OCI-LY1 (cell line): ENCODE measurements at regions not wholly inside any gene's neighbourhood (a gene's known extent, or its start where the extent isn't known, plus 50 kb on each side); places are given as distances from the start of the nearest gene placed in this dataset.
"Not testable (repeated sequence)": the region's sequence is repeated elsewhere in the genome, so short reads cannot be mapped to it uniquely, and the experiment has no call there.

Source experiments
- CTCF ChIP-seq: fragments of 200-600 bp; sonication (generic), shearing (Covaris generic); IDR thresholded peaks from 2 replicates; pipeline ENCODE4 v1.5.1; 2017; ENCODE audit warnings: mild to moderate bottlenecking, antibody characterized with exemption, low read length, moderate library complexity, mixed read lengths
- EZH2 ChIP-seq: fragments of 200-600 bp; sonication (generic), shearing (Covaris generic); IDR thresholded peaks from 2 replicates; pipeline ENCODE4 v1.8.0; 2017; ENCODE audit warnings: borderline replicate concordance, mixed run types, mild to moderate bottlenecking, antibody characterized with exemption, low read length, moderate library complexity, mixed read lengths

DNA sequence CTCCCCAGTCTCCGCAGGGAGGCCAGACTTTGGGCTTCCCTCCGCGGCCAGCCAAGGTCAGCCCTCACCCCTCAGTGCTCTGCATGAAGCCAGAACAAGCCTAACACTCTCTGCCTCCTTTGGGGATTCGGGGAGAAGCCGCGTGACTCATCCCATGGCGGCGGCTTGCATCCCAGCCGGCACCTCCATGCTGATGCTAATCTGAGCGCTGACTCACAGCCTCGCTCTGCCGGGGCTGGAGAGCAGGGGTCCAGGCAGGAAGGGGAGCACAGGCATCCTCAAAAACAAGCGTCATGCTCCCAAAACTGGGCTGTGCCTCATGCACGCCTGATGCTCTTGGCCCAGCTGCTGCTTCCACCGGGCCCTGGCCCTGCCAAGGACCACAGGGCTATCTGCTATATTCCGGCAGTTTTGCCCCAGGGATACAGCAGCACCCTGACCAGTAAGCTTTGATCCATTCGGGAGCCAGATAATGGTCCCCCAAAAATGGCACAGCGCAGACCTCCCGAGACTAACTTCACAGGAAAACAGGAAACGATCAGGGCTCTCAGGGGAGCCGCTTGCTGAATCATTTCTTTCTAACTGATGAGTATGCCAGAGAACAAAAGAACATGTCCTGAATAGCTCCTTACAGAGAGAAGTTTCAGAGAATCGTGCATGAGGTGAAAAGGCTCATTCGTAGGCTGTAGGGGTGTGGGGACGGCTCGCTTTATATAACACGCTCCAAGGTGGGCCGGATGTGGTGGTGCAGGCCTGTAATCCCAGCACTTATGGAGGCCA is 254.4 kb upstream of the USP9Y start:
- not testable (repeated sequence) for TF ChIP-seq CTCF, EZH2
